Left cardiac atrium (tissue), 4 donors: ENCODE measurements at regions not wholly inside any gene's neighbourhood (a gene's known extent, or its start where the extent isn't known, plus 50 kb on each side); places are given as distances from the start of the nearest gene placed in this dataset.
"Not testable (repeated sequence)": the region's sequence is repeated elsewhere in the genome, so short reads cannot be mapped to it uniquely, and the experiment has no call there.

ENCODE experiments used
- ATAC-seq, 2 donors: fragments of 200-7000 bp; cut with Tn5 transposase; one replicate each; pipeline ENCODE4 v1.9.1; 2020; ENCODE audit warnings: mild to moderate bottlenecking in 2 of 2, moderate library complexity in 2 of 2
- DNase-seq: peaks from one replicate; pipeline ENCODE4 v3.0.0-alpha.2; 2020
- intact Hi-C, 2 donors: fragments of 100-400 bp; cut with DNase I; formaldehyde crosslinking; loops; one replicate each; pipeline versions ENCODE4 v1.14.1 to v1.15.1; 2022 to 2023
- donor health status: DM: no; HTN: yes; CAD: no.
- donor health status: DM: no; HTN: yes; CAD: no; lungs with severe emphysema.
- donor health status: DM: yes; HTN: yes; CAD: no.
- donor health status: Dilated cardiomyopathy.

- intact Hi-C loops, result no loop called here
- DNase-seq (no peak), ATAC-seq (no peak)
These were observed 51.9 kb upstream of the LRRK2 start for GRCh38 chr12:40172879-40173278.

- ATAC-seq (no peak), DNase-seq (no peak)
- intact Hi-C loops, result no loop called here
These were observed 53.3 kb upstream of the LRRK2 start for GRCh38 chr12:40171501-40171900.

- ATAC-seq (no peak), DNase-seq (no peak)
- intact Hi-C loops, result no loop called here
These were observed 53.7 kb upstream of the LRRK2 start for GRCh38 chr12:40171066-40171465.

GRCh38 chr12:40170593-40170992, 54.2 kb upstream of the LRRK2 start:
- ATAC-seq, result no peak
- no peak for DNase-seq
- intact Hi-C loops, result no loop called here

- DNase-seq, result no peak
- ATAC-seq, result no peak
- intact Hi-C loops, result no loop called here
These were observed 55.9 kb upstream of the LRRK2 start for GRCh38 chr12:40168868-40169267.

- intact Hi-C loops, DNase-seq, ATAC-seq: not testable (repeated sequence)
These were observed 56.4 kb upstream of the LRRK2 start for GRCh38 chr12:40168419-40168818.

- ATAC-seq (no peak), DNase-seq (no peak)
- intact Hi-C loops, result no loop called here
These were observed 56.8 kb upstream of the LRRK2 start for GRCh38 chr12:40168001-40168400.

GRCh38 chr12:40165179-40165578, 59.3 kb upstream of the SLC2A13 start:
- intact Hi-C loops, result no loop called here
- no peak for DNase-seq
- ATAC-seq, result no peak

- no peak for DNase-seq
- intact Hi-C loops, result loop anchor here in 1 of 2 donors (5.0 kb wide), 1 partner anchor 43 kb away; no protein-coding TSS in a partner anchor
- ATAC-seq, result no peak
These were observed 58.2 kb upstream of the SLC2A13 start for GRCh38 chr12:40164034-40164433.

GRCh38 chr12:40162033-40162432, 56.2 kb upstream of the SLC2A13 start:
- intact Hi-C loops, result loop anchor here in 1 of 2 donors (5.0 kb wide), 1 partner anchor 45 kb away; no protein-coding TSS in a partner anchor
- DNase-seq, result no peak
- ATAC-seq, result no peak

- ATAC-seq, result peak; percentile 44 to 68
- intact Hi-C loops, result loop anchor here in 1 of 2 donors (10.0 kb wide), 1 partner anchor 766 kb away; no protein-coding TSS in a partner anchor
- no peak for DNase-seq
These were observed 52.8 kb upstream of the SLC2A13 start for GRCh38 chr12:40158592-40159111.

- ATAC-seq (no peak), DNase-seq (no peak)
- intact Hi-C loops, result loop anchor here in 1 of 2 donors (10.0 kb wide), 1 partner anchor 767 kb away; no protein-coding TSS in a partner anchor
These were observed 51.5 kb upstream of the SLC2A13 start for GRCh38 chr12:40157336-40157735.

GRCh38 chr12:40156021-40156764, 50.3 kb upstream of the SLC2A13 start:
- DNase-seq, result no peak
- ATAC-seq, result no peak
- intact Hi-C loops, result loop anchor here in 1 of 2 donors (10.0 kb wide), 1 partner anchor 769 kb away; no protein-coding TSS in a partner anchor
